Lower lobe of right lung (tissue), 2 donors: ENCODE measurements at regions not wholly inside any gene's neighbourhood (a gene's known extent, or its start where the extent isn't known, plus 50 kb on each side); places are given as distances from the start of the nearest gene placed in this dataset.

Experiments used
- ATAC-seq, 2 donors: fragments of 200-7000 bp; cut with Tn5 transposase; one replicate each; pipeline ENCODE4 v1.9.1; 2020 to 2022; ENCODE audit warnings: mild to moderate bottlenecking in 2 of 2, moderate library complexity in 2 of 2
- DNase-seq: peaks from one replicate; pipeline ENCODE4 v3.0.0-alpha.2; 2020
- H3K27ac ChIP-seq: fragments of 200-600 bp; one replicate; pipeline ENCODE4 v1.8.0; 2022
- H3K27me3 ChIP-seq: fragments of 200-600 bp; one replicate; pipeline ENCODE4 v1.8.0; 2022; ENCODE audit warnings: low read depth
- H3K36me3 ChIP-seq: fragments of 200-600 bp; one replicate; pipeline ENCODE4 v1.8.0; 2022; ENCODE audit warnings: mild to moderate bottlenecking
- H3K4me1 ChIP-seq: fragments of 200-600 bp; one replicate; pipeline ENCODE4 v1.8.0; 2022
- H3K4me3 ChIP-seq: fragments of 200-600 bp; one replicate; pipeline ENCODE4 v1.8.0; 2022; ENCODE audit warnings: mild to moderate bottlenecking
- H3K9me3 ChIP-seq: fragments of 200-600 bp; one replicate; pipeline ENCODE4 v1.8.0; 2022
- CTCF ChIP-seq: fragments of 200-600 bp; IDR thresholded peaks from one replicate; pipeline ENCODE4 v1.8.0; 2022; ENCODE audit warnings: antibody characterized with exemption, mild to moderate bottlenecking
- intact Hi-C: fragments of 100-400 bp; cut with DNase I; formaldehyde crosslinking; loops from one replicate; pipeline ENCODE4 v1.11.0; 2022
- donor health status: DM: no; HTN: yes; CAD: no; lungs with severe emphysema.

GRCh38 chr11:8748317-8748716 is 65.7 kb downstream of the RPL27A start:
- ATAC-seq (no peak), DNase-seq (no peak)
- H3K36me3 ChIP-seq: peaks cover 10% of the 10 kb centered on the region
- H3K27ac ChIP-seq: no peak overlapping the region
- intact Hi-C loops: no loop called here
- no peaks in the 10 kb centered on the region for H3K4me1 ChIP-seq
- H3K9me3 ChIP-seq: no peaks in the 10 kb centered on the region
- no peak for TF ChIP-seq CTCF
- H3K4me3 ChIP-seq: no peak overlapping the region
- H3K27me3 ChIP-seq: no peaks in the 10 kb centered on the region

DNA sequence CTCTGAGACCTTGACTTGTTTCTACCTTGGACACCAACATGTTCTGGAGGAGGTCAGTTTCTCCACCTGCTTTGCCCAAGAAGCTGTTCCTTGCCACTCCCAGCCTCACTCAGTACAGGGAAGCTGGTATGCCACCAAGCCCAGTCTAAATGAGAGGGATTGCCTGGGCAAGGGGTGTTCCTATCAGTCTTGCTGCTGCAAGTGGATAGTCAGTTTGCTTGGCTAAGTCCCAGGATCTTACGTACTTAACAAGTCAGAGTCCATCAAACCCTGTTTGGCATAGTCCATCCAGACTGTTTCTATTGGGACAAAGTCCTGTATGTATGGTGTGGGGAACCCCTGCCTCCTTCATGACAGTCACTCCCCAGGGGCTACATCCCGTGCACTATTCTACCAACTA is 66.6 kb downstream of the RPL27A start:
- H3K36me3 ChIP-seq: peaks cover 10% of the 10 kb centered on the region
- TF ChIP-seq CTCF: no peak
- intact Hi-C loops: no loop called here
- no peak for DNase-seq
- no peak overlapping the region for H3K27ac ChIP-seq
- H3K27me3 ChIP-seq: no peaks in the 10 kb centered on the region
- H3K4me3 ChIP-seq: no peak overlapping the region
- no peak for ATAC-seq
- H3K4me1 ChIP-seq: no peaks in the 10 kb centered on the region
- no peaks in the 10 kb centered on the region for H3K9me3 ChIP-seq

DNA sequence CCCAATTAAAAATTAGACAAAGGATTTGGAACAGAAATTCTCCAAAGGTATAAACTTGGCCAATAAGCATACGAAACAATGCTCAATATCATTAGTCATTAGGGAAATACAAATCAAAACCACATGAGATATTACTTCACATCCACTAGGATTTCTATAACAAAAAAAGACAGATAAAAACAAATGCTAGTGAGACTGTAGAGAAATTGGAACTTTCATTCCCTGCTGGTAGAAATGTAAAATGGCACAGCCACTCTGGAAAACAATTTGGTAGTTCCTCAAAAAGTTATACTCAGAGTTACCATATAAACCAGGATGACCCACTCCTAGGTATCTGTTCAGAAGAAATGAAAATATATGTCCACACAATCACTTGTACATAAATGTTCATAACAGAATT is 71.6 kb downstream of the RPL27A start:
- intact Hi-C loops: no loop called here

GRCh38 chr11:8756201-8756600 is 73.6 kb downstream of the RPL27A start:
- H3K4me1 ChIP-seq: peaks cover 37% of the 10 kb centered on the region

More for the DNA sequence above, 71.6 kb downstream of the RPL27A start:
- H3K4me3 ChIP-seq: no peak overlapping the region
- DNase-seq (no peak), ATAC-seq (no peak)
- peaks cover 17% of the 10 kb centered on the region for H3K4me1 ChIP-seq
- peaks cover 2% of the 10 kb centered on the region for H3K36me3 ChIP-seq
- H3K27me3 ChIP-seq: no peaks in the 10 kb centered on the region
- no peak overlapping the region for H3K27ac ChIP-seq
- H3K9me3 ChIP-seq: no peaks in the 10 kb centered on the region
- no peak for TF ChIP-seq CTCF

DNA sequence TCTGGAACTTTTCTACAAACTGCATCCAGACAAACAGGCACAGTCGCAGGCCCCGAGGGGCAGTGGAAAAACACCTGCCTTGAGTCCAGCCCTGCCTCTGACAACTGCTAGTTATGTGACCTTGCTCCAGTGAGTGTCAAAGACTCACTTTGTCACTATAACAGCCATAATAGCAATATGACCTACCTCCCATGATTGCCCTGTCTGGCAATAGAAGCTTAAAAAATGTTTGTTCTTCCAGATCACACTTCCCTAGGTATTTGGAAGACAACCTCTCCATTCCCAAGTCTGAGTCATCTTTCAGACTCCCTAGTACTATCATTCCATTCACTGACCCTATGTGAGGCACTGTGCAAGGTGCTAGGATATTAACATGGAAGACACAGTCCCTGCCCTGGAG is 74.5 kb downstream of the RPL27A start:
- no peak overlapping the region for H3K4me3 ChIP-seq
- ATAC-seq (no peak), DNase-seq (no peak)
- H3K27ac ChIP-seq: no peak overlapping the region
- TF ChIP-seq CTCF: no peak
- no peaks in the 10 kb centered on the region for H3K9me3 ChIP-seq
- intact Hi-C loops: no loop called here
- peaks cover 45% of the 10 kb centered on the region for H3K4me1 ChIP-seq
- no peaks in the 10 kb centered on the region for H3K27me3 ChIP-seq
- no peaks in the 10 kb centered on the region for H3K36me3 ChIP-seq

More at GRCh38 chr11:8756201-8756600, 73.6 kb downstream of the RPL27A start:
- no peak for ATAC-seq
- Histone ChIP-seq H3K9me3 (no peaks in the 10 kb centered on the region), H3K4me3 (no peak overlapping the region), H3K36me3 (no peaks in the 10 kb centered on the region), H3K27me3 (no peaks in the 10 kb centered on the region), H3K27ac (no peak overlapping the region)
- no peak for DNase-seq
- intact Hi-C loops: no loop called here
- TF ChIP-seq CTCF: no peak

GRCh38 chr11:8757533-8757932 is 74.9 kb downstream of the RPL27A start:
- no peak for DNase-seq
- no peak overlapping the region for H3K4me3 ChIP-seq
- peaks cover 46% of the 10 kb centered on the region for H3K4me1 ChIP-seq
- H3K27me3 ChIP-seq: no peaks in the 10 kb centered on the region
- no peak for ATAC-seq
- no peak for TF ChIP-seq CTCF
- no peaks in the 10 kb centered on the region for H3K36me3 ChIP-seq
- H3K9me3 ChIP-seq: no peaks in the 10 kb centered on the region
- no peak overlapping the region for H3K27ac ChIP-seq
- intact Hi-C loops: no loop called here
